RWPE2 (cell line): ENCODE measurements at regions not wholly inside any gene's neighbourhood (a gene's known extent, or its start where the extent isn't known, plus 50 kb on each side); places are given as distances from the start of the nearest gene placed in this dataset.

Experiments
- ATAC-seq: fragments of 200-7000 bp; cut with Tn5 transposase; 3 replicates; pipeline ENCODE4 v1.9.1; 2021; ENCODE audit warnings: low read depth
- DNase-seq: peaks from one replicate; pipeline ENCODE4 v3.0.0-alpha.2; 2020; ENCODE audit warnings: low spot score
- H3K27ac ChIP-seq: fragments of 450-650 bp; 2 replicates; pipeline ENCODE4 v1.5.1; 2017; ENCODE audit warnings: mild to moderate bottlenecking; ENCODE audit not compliant: poor library complexity, severe bottlenecking
- H3K27me3 ChIP-seq: fragments of 250-450 bp; sonication (Bioruptor Pico); 2 replicates; pipeline ENCODE4 v1.5.1; 2021; ENCODE audit warnings: mild to moderate bottlenecking, moderate library complexity; ENCODE audit not compliant: insufficient read depth, poor library complexity, severe bottlenecking
- H3K36me3 ChIP-seq: fragments of 250-450 bp; sonication (Bioruptor Pico); 2 replicates; pipeline ENCODE4 v1.5.1; 2020; ENCODE audit warnings: low read depth, mild to moderate bottlenecking, moderate library complexity
- H3K4me1 ChIP-seq: fragments of 250-450 bp; sonication (Bioruptor Pico); 2 replicates; pipeline ENCODE4 v1.5.1; 2021; ENCODE audit warnings: mild to moderate bottlenecking, moderate library complexity; ENCODE audit not compliant: insufficient read depth, poor library complexity, severe bottlenecking
- H3K4me3 ChIP-seq: fragments of 250-450 bp; sonication (Bioruptor Pico); 2 replicates; pipeline ENCODE4 v1.5.1; 2021; ENCODE audit warnings: mild to moderate bottlenecking, moderate library complexity; ENCODE audit not compliant: severe bottlenecking
- H3K9me3 ChIP-seq: fragments of 250-450 bp; sonication (Bioruptor Pico); 2 replicates; pipeline ENCODE4 v1.5.1; 2021; ENCODE audit warnings: mild to moderate bottlenecking, moderate library complexity; ENCODE audit not compliant: severe bottlenecking
- CTCF ChIP-seq: fragments of 450-650 bp; IDR thresholded peaks from one replicate; pipeline ENCODE4 v1.5.1; 2017; ENCODE audit warnings: mild to moderate bottlenecking, moderate library complexity; ENCODE audit not compliant: poor library complexity, severe bottlenecking

DNA sequence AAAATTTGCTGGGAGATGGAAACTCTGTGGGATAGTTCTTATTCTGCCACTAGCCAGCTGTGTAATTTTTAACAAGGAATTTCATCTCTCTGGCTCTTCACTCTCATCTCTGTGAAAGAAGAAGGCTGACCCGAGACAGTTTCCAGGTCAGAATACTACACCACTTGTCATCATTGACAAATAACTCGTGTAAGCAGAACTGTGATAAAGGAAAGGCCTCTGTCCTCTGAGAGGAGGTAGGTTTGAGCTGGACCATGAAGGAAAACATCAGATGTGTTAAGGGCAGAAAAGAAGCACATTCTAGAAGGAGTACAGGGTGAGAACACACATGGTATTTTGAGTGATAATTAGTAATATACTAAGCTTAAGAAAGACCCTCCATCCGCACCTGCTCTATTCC, 211.4 kb upstream of the DDX18 start:
- H3K4me3 ChIP-seq = no peak overlapping the region
- H3K36me3 ChIP-seq = no peaks in the 10 kb centered on the region
- no peak for DNase-seq
- TF ChIP-seq CTCF = no peak
- H3K9me3 ChIP-seq = no peaks in the 10 kb centered on the region
- no peaks in the 10 kb centered on the region for H3K27me3 ChIP-seq
- H3K27ac ChIP-seq = no peak overlapping the region
- no peaks in the 10 kb centered on the region for H3K4me1 ChIP-seq
- no peak for ATAC-seq

DNA sequence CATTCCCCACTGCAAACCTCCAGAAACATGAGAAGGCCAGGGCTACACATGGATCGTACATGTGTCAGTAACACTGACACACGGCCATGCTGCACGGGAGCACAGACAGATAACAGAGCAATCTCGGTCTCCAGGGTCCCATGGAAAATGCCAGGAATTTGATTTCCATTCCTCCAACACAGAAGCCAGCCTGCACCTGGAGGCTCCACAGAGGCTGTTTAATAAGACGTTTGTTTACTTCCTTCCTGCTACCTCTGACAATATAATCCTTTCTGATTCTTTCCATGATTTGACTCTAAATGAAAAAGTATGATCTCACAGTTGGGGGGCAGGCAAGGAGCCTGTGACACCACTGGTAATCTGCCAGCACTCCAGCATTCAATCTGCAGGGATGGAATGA, 210.9 kb upstream of the DDX18 start:
- Histone ChIP-seq H3K27ac (no peak overlapping the region), H3K4me3 (no peak overlapping the region), H3K36me3 (no peaks in the 10 kb centered on the region), H3K27me3 (no peaks in the 10 kb centered on the region), H3K9me3 (no peaks in the 10 kb centered on the region), H3K4me1 (no peaks in the 10 kb centered on the region)
- TF ChIP-seq CTCF = no peak
- DNase-seq (no peak), ATAC-seq (no peak)

- H3K36me3 ChIP-seq = no peaks in the 10 kb centered on the region
- H3K4me1 ChIP-seq = no peaks in the 10 kb centered on the region
- TF ChIP-seq CTCF = no peak
- DNase-seq = no peak
- H3K9me3 ChIP-seq = no peaks in the 10 kb centered on the region
- no peak overlapping the region for H3K4me3 ChIP-seq
- no peaks in the 10 kb centered on the region for H3K27me3 ChIP-seq
- no peak overlapping the region for H3K27ac ChIP-seq
- no peak for ATAC-seq
These were observed 207.3 kb upstream of the DDX18 start for GRCh38 chr2:117607202-117607601.

DNA sequence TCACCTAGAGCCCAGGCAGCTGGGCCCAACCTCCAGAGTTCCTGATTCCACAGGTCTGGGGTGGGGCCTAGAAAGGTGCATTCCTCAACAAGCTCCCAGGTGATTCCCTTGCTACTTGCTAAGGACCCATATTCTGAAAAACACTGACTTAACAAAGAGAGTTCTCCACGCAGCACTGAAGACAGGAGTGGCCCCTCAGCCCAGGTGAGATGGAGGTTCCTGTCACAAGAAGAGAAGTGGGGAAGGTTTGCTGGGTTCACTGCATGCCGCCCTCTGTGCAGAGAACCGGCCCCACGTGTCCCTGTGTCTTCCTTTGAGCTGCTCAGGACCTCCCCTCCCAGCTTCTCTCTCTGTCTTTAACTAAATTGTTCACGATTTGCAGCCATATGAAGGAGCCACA, 201.4 kb upstream of the DDX18 start:
- DNase-seq = no peak
- no peak overlapping the region for H3K4me3 ChIP-seq

DNA sequence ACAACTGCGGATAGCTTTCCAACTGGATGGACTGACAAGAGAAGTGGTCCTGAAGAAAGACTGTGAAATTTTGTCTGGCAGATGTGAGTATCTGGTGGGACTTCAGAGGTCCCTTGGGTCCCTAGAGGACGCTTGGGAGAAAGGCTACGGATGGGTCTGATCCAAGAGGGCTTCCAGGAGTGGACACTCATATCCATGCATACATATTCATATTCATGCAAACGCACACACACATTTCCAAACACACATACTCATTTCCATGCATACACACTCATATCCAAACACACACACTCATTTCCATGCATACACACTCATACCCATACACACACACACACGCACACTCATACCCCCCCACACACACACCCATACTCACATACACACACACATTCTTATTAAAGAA, 200.2 kb upstream of the DDX18 start:
- DNase-seq (no peak), ATAC-seq (no peak)
- TF ChIP-seq CTCF = no peak

More for the DNA sequence above, 201.4 kb upstream of the DDX18 start:
- no peak for ATAC-seq
- Histone ChIP-seq H3K9me3 (no peaks in the 10 kb centered on the region), H3K36me3 (no peaks in the 10 kb centered on the region), H3K27me3 (no peaks in the 10 kb centered on the region), H3K27ac (no peak overlapping the region), H3K4me1 (no peaks in the 10 kb centered on the region)
- TF ChIP-seq CTCF = no peak

More for the DNA sequence above, 200.2 kb upstream of the DDX18 start:
- Histone ChIP-seq H3K36me3 (no peaks in the 10 kb centered on the region), H3K27me3 (no peaks in the 10 kb centered on the region), H3K4me1 (no peaks in the 10 kb centered on the region), H3K27ac (no peak overlapping the region), H3K4me3 (no peak overlapping the region), H3K9me3 (no peaks in the 10 kb centered on the region)
